Natural killer cell (primary cell): ENCODE measurements at regions not wholly inside any gene's neighbourhood (a gene's known extent, or its start where the extent isn't known, plus 50 kb on each side); places are given as distances from the start of the nearest gene placed in this dataset.

Experiments
- ATAC-seq, 3 donors: fragments of 150-1000 bp in 2 of 3; fragments of 200-7000 bp in 1 of 3; cut with Tn5 transposase; 1 replicate in 1 of 3; 2 replicates in 2 of 3; pipeline ENCODE4 v1.10.0; 2021; ENCODE audit warnings: mild to moderate bottlenecking in 2 of 3, moderate library complexity in 2 of 3
- DNase-seq, 2 donors: peaks; one replicate each; pipeline versions ENCODE4 v3.0.0 to v3.0.0-alpha.2; 2013 to 2021; ENCODE audit warnings: mixed read lengths in 1 of 2
- H3K27ac ChIP-seq: one replicate; pipeline ENCODE4 v1.5.1; 2013; ENCODE audit warnings: mild to moderate bottlenecking, low read length
- H3K27me3 ChIP-seq: one replicate; pipeline ENCODE4 v1.6.1; 2013; ENCODE audit warnings: low read length; ENCODE audit not compliant: control insufficient read depth, insufficient read depth
- H3K36me3 ChIP-seq: one replicate; pipeline ENCODE4 v1.6.1; 2013; ENCODE audit warnings: low read length; ENCODE audit not compliant: control insufficient read depth, insufficient read depth
- H3K4me1 ChIP-seq: one replicate; pipeline ENCODE4 v1.6.1; 2013; ENCODE audit warnings: low read length; ENCODE audit not compliant: control insufficient read depth, insufficient read depth
- H3K4me3 ChIP-seq: one replicate; pipeline ENCODE4 v1.5.1; 2013; ENCODE audit warnings: low read length
- H3K9me3 ChIP-seq: one replicate; pipeline ENCODE4 v1.6.1; 2013; ENCODE audit warnings: low read length; ENCODE audit not compliant: control insufficient read depth, insufficient read depth
- H3K27ac Mint-ChIP-seq, 2 donors: one replicate each; pipeline ENCODE4 v1.8.0; 2022; ENCODE audit warnings: mild to moderate bottlenecking in 2 of 2, mixed read lengths in 2 of 2, moderate library complexity in 1 of 2
- H3K27me3 Mint-ChIP-seq, 2 donors: one replicate each; pipeline ENCODE4 v1.8.0; 2022; ENCODE audit warnings: low read depth in 2 of 2, mixed read lengths in 2 of 2
- H3K36me3 Mint-ChIP-seq: one replicate; pipeline ENCODE4 v1.8.0; 2022; ENCODE audit warnings: mixed read lengths
- H3K4me1 Mint-ChIP-seq, 2 donors: one replicate each; pipeline ENCODE4 v1.8.0; 2022; ENCODE audit warnings: mixed read lengths in 2 of 2
- H3K4me3 Mint-ChIP-seq: one replicate; pipeline ENCODE4 v1.8.0; 2022; ENCODE audit warnings: mild to moderate bottlenecking, moderate library complexity, mixed read lengths
- H3K9me3 Mint-ChIP-seq, 2 donors: one replicate each; pipeline ENCODE4 v1.8.0; 2022; ENCODE audit warnings: mixed read lengths in 2 of 2
- CTCF ChIP-seq: fragments of 200-600 bp; IDR thresholded peaks from one replicate; pipeline ENCODE4 v1.8.0; 2022; ENCODE audit warnings: antibody characterized with exemption
- WGBS: methylation state at CpG from one replicate; pipeline ENCODE4 v1.1.7; 2013; ENCODE audit warnings: missing lambda C conversion rate; ENCODE audit not compliant: insufficient coverage; 5-methylcytosine and 5-hydroxymethylcytosine counted together
- intact Hi-C: fragments of 100-400 bp; cut with micrococcal nuclease; formaldehyde crosslinking; loops from one replicate; pipeline ENCODE4 v1.14.2; 2022

- intact Hi-C loops: no loop called here
- H3K27ac ChIP-seq: no peak overlapping the region
- no peak overlapping the region for H3K4me3 ChIP-seq
- no peaks in the 10 kb centered on the region for H3K4me1 ChIP-seq
- H3K36me3 ChIP-seq: no peaks in the 10 kb centered on the region
- H3K9me3 ChIP-seq: no peaks in the 10 kb centered on the region
- no peaks in the 10 kb centered on the region for H3K27me3 ChIP-seq
- no peaks in the 10 kb centered on the region for H3K9me3 Mint-ChIP-seq
- H3K27me3 Mint-ChIP-seq: peaks cover 3 to 4% of the 10 kb centered on the region in 2 donors
- no peaks in the 10 kb centered on the region for H3K4me1 Mint-ChIP-seq
- no peaks in the 10 kb centered on the region for H3K36me3 Mint-ChIP-seq
- no peak for ATAC-seq
- WGBS: 100% methylated on average over 1 of the region's 2 CpGs
- H3K27ac Mint-ChIP-seq: no peak overlapping the region
- no peak for TF ChIP-seq CTCF
- DNase-seq: no peak
- H3K4me3 Mint-ChIP-seq: no peak overlapping the region
Observed at GRCh38 chr1:213666113-213666512, 321.7 kb upstream of the PROX1 start.

GRCh38 chr1:213666922-213667321 is 320.9 kb upstream of the PROX1 start:
- H3K4me1 ChIP-seq: no peaks in the 10 kb centered on the region
- ATAC-seq: no peak
- Mint-ChIP-seq H3K9me3 (no peaks in the 10 kb centered on the region), H3K4me1 (no peaks in the 10 kb centered on the region), H3K27me3 (peaks cover 3 to 4% of the 10 kb centered on the region in 2 donors), H3K27ac (no peak overlapping the region), H3K4me3 (no peak overlapping the region), H3K36me3 (no peaks in the 10 kb centered on the region)
- H3K36me3 ChIP-seq: no peaks in the 10 kb centered on the region
- DNase-seq: no peak
- intact Hi-C loops: no loop called here
- WGBS: 61% methylated on average over 3 of the region's 3 CpGs
- H3K27ac ChIP-seq: no peak overlapping the region
- H3K9me3 ChIP-seq: no peaks in the 10 kb centered on the region
- TF ChIP-seq CTCF: no peak
- H3K4me3 ChIP-seq: no peak overlapping the region
- no peaks in the 10 kb centered on the region for H3K27me3 ChIP-seq

- no peak overlapping the region for H3K27ac Mint-ChIP-seq
- 97% methylated on average over 5 of the region's 7 CpGs for WGBS
- H3K27ac ChIP-seq: no peak overlapping the region
Observed at GRCh38 chr1:213669512-213669911, 318.3 kb upstream of the PROX1 start.

More at GRCh38 chr1:213669512-213669911, 318.3 kb upstream of the PROX1 start:
- Mint-ChIP-seq H3K27me3 (no peaks in the 10 kb centered on the region), H3K4me1 (no peaks in the 10 kb centered on the region), H3K36me3 (no peaks in the 10 kb centered on the region), H3K9me3 (no peaks in the 10 kb centered on the region), H3K4me3 (no peak overlapping the region)
- intact Hi-C loops: no loop called here
- H3K4me3 ChIP-seq: no peak overlapping the region
- H3K9me3 ChIP-seq: no peaks in the 10 kb centered on the region
- TF ChIP-seq CTCF: no peak
- no peak for DNase-seq
- ATAC-seq: no peak
- no peaks in the 10 kb centered on the region for H3K27me3 ChIP-seq
- H3K4me1 ChIP-seq: no peaks in the 10 kb centered on the region
- no peaks in the 10 kb centered on the region for H3K36me3 ChIP-seq
